GM18861 (cell line): ENCODE measurements at regions not wholly inside any gene's neighbourhood (a gene's known extent, or its start where the extent isn't known, plus 50 kb on each side); places are given as distances from the start of the nearest gene placed in this dataset.
"Not testable (repeated sequence)": the region's sequence is repeated elsewhere in the genome, so short reads cannot be mapped to it uniquely, and the experiment has no call there.

Experiments
- ATAC-seq: cut with Tn5 transposase; IDR thresholded peaks from one replicate; pipeline ENCODE4 v1.9.1; 2021; ENCODE audit not compliant: unreplicated experiment

DNA sequence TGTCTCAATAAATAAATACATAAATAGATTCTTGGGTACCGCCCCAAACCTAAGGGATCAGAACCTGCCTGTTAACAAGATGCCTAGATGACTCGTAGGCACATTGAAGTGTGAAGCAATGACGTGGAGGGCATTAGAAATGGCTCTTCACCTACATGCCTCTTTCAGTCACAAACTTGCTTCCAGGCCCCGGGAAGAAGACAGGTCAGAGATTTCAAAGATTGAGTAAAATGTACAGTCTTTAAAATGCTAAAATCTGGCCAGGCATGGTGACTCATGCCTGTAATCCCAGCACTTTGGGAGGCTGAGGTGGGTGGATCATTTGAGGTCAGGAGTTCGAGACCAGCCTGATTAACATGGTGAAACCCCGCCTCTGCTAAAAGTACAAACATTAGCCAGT is 480.8 kb upstream of the JARID2 start:
- no peak for ATAC-seq

DNA sequence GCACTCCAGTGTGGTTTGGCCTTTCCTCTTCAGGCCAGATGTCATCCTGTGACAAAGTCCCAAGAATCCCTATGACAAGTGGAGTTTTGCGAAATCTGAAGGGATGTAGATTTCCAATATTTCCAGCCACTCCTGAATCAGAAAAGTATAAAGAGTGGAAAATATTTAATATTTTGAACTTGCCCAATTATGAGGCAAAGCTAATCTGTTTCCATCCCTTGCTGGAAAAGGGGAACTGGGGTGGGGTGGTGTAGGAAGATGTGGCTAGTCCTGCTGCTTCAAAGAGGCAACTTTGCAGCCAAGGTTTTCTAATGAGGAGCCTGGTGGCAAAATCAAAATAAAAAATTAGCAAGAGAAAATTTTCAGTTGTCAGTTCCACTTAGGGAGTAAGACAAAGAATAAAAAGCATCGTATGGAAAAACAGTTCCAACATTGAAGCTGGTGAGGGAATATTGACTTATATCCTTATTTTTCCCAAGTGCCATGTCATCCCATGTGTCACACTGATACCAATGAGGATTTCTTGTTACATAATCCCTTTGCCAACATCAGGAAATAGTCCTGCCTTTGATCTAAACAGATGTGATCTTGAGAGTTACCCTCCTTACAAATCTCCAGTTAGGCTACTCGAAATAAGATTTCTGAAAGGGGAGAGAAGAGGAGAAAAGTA is 480.0 kb upstream of the JARID2 start:
- ATAC-seq, result no peak

DNA sequence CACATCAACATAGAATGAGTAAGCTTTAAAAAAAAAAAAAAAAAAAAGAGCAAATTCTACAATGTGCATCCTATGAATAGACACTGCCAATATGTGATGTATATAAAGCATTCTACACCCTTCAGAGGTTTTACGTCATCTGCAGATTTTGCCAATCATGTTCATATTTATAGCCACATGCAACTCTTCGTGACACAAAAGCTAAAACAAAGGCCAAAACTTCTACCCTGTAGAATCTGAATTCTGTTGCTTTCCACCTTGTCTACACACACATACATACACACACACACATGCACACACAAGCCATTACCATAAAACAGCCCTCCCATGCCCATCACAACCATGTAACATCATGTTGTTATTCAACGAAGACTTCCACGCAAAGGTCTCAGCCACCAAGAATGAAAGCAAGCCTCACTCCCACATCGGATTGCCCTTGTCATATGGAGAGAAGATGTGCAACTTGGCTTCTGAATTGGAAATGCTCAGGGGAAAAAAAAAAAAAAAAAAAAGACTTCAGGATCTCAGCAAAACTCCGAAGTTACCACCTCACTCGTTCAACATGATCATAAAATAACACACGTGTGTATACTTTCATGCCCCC is 479.4 kb upstream of the JARID2 start:
- ATAC-seq, result no peak

DNA sequence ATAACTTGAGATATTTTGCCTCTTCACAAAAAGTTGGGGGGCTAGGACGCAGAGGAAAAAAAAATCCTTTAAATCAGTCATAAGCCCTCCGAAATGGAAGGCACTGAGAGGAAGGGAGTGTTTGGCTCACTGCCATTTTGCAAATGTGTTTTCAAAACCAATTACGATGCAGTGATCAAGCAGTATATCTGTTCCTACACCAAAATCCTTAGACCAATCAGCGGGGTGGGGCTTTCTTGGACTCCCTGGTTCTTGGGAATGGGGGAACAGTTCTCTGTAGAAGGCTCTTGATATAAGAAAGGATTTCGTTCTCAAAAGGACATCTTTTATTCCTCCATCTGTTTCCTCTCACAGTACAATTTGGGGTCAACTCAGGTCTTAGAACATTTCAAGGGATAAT is 478.6 kb upstream of the JARID2 start:
- no peak for ATAC-seq

DNA sequence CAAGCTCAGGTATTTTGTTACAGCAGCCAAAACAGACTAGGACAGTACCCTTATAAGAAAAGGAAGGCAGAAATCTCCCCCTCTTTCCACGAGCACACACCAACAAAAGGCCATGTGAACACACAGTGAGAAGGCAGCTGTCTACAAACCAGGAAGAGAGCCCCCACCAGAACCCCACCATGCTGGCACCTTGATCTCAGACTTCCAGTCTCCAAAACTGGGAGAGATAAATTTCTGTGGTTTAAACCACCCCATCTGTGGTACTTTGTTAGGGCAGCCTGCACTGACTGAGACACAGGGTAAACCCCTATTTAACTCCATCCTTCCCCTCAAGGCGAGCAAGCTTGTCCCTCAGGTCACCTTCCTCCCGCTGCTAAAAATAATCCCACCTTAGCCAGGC is 475.8 kb upstream of the JARID2 start:
- ATAC-seq, result no peak

DNA sequence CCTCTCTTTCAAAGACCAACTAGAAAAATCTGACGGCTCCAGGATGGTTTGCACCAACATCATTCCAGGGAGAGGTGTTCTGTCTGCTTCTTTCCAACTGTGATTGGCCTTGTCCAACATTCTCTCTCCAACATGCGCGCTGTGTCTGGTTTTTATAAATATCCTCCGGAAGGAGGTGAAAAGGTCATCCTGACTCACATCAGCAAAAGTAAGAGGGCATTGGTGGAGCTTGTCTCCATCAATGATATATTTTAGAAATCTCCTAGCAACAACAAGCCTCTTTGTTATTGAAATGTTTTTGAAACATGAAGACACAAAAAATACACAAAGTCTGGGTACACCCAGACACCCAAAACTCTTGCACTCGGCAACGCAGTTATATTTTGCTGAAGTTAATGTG is 475.3 kb upstream of the JARID2 start:
- no peak for ATAC-seq

DNA sequence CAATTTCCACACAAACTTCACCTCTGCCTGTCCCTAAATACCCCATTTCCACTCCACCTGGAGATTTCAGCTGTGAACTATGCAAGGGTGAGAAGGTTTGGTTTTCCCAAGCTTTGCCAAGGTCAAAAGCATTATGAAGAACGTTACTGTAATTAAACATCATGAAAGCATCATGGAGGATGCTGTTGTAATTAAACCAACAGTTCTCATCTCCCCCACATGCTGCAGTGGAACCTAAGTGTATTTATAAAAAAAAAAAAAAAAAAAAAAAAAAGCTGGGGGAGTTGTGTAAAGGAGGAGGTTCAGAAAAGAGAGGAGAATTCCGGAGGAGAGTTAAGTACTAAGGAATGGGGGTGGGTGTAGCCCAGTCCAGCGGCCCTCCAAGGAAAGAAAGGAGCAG is 474.9 kb upstream of the JARID2 start:
- ATAC-seq, result no peak

DNA sequence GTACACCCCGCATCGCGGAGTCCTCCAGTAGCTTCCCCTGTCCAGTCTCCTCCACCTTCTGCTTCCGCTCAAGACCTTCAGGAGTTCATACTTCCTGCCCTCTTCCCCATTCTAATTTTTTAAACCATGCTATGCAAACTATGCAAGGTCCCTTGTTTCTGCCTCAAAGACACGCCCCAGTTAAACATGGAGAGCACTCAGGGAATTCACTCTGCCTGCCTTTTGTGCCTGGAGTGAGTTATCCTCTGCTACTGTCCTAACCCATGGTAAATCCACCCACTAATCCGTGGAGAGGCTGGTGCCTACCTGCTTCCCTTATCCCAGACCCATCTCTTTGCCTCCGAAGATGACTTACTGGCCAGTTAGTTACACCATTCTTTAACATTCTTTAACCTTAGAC is 473.7 kb upstream of the JARID2 start:
- no peak for ATAC-seq

DNA sequence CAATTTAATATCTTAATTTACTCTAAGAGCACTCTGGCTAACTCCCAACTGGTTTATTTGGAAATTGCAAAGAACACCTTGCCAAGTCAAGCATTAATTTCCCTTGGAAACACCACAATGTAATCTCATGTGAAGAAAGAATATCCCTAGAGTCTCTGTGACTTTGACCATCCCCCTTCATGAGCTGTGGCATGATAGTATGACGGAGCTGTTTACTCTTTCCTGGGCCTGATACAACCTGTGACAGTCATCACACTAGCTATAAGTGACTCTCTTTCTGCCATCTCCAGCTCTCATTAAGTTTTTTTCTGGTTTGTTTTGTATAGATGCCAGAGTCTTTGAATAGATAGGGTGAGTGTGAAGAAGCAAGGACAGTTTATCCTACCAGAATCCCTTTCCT is 470.3 kb upstream of the JARID2 start:
- ATAC-seq, result no peak

DNA sequence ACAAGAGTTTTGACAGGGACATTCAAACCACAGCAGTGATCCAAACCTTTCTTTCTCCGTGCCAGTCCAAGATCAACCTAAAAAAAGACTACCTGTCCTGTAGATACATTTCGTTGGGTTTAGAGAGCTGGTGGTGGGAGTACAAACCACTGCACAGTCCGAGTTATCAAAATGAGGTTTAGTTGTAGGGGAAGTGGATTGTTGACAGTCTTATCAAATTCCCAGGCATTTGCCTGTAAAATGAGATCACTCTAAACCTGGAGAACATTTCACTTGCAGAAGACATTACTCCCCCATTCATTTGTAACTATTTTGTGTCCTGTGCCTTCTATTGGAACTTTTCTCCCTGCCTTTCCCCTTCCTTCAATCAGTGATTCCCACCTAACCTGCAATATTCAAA is 469.6 kb upstream of the JARID2 start:
- no peak for ATAC-seq

DNA sequence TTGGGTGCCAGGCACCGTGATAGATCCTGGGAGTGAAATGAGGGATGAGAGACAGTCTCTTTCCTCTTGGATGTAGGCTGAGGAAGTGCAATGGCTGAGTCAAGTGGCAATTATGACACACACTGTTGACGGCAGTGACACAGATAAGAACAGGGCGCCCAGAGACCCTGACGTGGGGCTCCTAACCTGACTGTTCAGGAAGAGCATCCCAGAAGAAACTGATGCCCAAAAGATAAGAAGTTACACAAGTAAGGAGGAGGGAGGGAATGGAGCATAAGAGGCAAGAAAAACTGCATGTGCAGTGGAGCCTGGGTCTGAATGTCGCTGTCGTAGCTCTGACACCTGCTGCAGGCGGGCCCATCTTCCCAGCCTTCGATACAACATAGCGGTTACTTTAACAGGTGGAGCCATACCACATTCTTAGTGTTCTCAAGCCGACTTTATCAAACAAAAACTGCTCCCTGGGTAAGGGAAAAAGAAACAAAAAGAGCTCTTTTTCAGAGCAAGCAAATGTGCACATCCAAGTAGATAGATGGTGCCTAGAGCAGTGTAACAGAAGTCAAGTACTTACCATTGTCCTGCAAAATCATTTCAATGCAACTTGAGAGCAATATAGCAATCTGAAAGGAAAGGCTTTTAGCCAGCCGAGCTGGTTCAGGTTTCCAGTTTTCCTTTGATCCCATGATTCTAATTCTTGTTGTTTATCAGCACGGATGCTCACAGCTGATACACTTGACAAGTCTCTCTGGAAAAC is 463.9 kb upstream of the JARID2 start:
- ATAC-seq, result no peak

DNA sequence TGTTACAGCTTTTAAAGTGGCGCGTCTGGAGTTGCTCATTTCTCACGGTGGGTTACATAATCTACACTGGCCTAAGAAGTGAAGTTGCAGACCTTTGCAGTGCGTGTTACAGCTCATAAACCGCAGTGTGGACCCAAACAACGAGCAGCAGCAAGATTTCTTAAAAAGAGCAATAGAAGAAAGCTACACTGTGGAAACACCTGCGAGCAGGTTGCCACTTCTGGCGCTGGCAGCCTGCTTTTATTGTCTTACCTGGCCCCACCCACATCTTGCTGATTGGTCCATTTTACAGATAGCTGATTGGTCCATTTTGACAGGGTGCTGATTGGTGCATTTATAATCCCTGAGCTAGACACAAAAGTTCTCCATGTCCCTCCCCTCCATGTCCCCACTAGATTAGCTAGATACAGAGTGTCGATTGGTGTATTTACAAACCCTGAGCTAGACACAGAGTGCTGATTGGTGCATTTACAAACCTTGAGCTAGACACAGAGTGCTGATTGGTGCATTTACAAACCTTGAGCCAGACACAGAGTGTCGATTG is 462.9 kb upstream of the JARID2 start:
- not testable (repeated sequence) for ATAC-seq

DNA sequence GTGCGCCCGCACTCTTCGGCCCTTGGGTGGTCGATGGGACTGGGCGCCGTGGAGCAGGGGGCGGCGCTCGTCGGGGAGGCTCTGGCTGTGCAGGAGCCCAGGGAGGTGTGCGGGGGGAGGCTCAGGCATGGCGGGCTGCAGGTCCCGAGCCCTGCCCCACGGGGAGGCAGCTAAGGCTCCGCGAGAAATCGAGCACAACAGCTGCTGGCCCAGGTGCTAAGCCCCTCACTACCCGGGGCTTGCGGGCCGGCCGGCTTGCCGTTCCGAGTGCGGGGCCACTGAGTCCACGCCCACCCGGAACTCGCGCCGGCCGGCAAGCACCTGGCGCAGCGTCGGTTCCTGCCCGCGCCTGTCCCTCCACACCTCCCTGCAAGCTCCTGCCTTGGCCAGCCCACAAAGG is 462.3 kb upstream of the JARID2 start:
- ATAC-seq, result no peak

DNA sequence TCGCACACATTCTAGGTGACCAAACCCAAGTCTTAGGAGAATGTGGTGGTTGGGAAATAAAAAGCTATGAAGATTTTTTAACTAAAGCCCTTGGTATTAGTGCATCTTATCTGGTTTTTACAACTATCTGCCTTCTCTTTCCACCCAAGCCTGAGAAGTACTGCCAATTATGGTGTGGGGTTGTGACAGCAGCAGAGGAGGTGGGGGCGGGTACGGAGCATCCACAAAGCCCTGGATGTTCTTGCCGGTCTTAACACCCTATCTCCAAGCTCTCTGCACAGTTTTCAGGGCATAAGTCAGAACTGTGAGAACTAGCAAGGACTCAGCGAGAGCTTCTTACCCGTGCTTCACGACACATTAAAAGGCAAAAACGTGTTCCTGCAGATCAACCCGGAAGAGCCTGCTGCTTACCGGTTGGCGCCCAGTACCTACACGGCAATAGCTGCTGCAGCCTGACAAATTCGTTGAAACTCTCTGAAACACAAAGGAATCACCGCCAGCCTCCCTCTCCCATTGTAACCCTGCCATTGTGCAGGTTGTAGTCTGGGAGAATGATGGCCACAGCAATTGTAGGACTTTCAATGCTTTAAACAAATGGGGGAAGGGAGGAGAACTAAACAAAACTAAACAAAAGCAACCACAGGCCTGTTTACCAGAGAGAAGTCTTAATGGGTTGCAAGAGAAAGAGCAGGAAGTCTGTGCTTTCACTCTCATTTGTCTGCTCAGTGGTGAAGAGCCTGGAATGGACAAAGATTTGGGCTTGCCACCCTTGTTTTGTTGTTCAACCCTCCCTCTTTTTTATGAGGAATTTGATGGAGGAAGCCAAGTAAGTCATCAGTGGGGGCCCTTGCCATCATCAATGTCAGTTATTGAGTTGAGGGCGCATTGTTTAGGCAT is 461.0 kb upstream of the JARID2 start:
- no peak for ATAC-seq

DNA sequence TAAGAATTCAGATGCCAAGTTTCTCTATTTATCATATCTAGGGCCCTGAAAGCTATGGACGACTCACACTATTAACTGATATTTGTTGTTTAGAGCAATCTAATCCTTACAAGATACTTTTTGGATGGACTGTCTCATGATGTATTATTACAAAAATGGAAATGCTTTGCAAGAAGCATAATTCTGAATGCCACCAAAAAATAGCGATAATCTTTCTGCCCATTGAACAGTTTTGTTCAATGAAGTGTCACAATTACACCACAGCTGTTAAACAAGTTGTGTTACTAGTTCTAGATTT is 460.4 kb upstream of the JARID2 start:
- no peak for ATAC-seq

DNA sequence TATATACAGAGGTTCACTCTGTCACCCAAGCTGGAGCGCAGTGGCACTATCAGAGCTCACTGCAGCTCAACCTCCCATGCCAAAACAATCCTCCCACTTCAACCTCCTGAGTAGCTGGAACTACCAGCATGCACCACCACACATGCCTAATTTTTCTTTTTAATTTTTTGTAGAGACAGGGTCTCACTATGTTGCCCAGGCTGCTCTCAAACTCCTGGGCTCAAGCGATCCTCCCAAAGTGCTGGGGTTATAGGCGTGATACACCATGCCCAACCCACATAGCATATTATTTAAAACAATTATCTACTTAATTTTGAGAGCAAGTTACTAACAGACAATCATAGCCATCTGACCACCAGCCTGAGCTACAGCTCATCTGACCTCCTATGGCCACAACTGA is 459.9 kb upstream of the JARID2 start:
- no peak for ATAC-seq

DNA sequence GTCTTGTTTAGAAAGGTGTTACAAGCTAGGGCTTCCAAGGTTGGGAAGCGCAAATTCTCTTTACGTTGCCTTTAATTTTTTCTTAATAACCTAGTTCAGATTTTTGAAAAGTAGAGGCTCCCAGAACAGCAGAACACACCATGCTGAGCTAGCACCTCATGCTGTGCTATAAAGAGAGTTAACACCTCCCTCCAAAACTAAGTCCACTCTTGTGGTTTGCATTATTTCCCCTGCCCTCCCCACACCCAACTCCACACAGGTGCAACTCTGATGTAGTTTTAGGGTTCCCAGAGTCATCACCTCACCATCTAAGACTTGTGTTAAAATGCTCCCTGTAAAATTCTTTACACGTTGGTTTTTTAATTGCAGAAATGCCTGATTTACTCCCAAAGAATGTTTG is 459.4 kb upstream of the JARID2 start:
- no peak for ATAC-seq

DNA sequence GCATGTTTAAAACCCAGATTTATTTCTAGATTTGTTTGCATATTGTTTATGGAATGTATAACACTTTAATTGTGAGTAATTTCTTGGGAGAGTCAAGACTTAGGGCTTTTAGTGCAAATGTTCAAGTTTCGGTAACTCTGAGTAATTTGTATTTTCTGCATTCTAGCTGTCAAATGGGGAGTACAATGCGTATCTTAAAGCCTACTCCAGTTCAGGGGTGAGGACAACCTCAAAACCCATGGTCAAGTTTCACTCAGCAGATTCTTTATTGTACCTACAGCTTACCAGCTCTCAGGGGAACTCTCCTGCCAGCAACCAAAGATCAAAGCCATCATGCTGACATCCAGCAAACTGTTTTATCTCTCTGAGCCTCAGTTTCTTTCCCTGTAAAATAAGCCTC is 458.6 kb upstream of the JARID2 start:
- no peak for ATAC-seq

DNA sequence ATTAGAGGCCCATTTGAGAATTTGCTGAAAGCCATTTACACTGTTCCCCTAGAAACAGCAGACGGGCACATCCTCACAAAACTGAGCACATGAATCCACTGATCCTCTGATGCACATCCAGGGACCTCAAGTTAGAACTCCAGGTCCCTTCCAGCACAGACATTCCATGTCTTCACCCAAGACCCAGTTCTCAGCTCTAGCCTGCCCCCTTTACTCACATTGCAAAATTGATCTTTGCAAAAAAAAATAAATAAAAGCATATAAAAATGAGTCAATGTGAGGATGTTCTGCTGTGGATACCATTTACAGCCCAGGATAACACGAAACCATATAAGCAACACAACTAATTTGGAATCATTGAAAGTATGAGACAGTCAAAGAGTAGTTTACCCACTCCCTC is 458.2 kb upstream of the JARID2 start:
- no peak for ATAC-seq

DNA sequence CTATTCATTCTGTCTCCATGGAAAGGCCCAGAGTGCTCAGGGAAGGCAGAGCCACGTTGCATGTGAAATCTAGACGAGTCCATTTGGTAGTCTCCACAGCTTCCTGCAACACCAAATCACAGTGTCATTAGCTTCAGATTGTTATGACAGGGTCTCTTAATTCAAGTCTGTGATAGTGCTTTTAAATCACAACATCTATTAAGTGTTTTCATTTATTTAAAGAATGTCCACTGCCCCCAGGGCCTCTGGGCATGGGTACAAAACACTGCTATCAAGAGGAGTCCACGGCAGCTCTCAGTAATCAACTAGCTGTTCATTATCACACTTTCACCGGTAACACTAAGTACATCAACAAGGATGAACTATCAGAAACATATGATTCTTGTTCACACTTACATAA is 455.9 kb upstream of the JARID2 start:
- no peak for ATAC-seq

DNA sequence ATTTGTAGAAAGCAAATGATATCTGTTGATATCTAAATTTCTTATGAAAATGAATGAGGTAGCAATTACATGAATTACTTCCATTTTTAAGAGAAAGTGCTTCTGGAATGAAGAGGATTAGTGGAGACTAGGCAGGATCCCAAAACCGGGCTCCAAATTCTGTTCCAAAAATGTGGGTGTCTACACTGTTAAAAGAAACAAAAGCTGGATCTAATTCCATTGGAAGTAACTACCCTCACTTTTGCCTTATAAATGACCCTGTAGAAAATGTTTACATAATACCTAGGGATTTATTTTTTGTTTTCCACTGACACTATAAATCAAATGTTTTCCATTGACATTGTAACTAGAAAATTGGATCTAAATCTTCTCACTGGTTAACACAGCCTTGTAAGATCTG is 454.9 kb upstream of the JARID2 start:
- no peak for ATAC-seq
